ENCODE measurements at regions not wholly inside any gene's neighbourhood (a gene's known extent, or its start where the extent isn't known, plus 50 kb on each side); places are given as distances from the start of the nearest gene placed in this dataset.

GRCh38 chr20:7657569-7657968 lies 282.7 kb downstream of the HAO1 start:
- H3K4me3 ChIP-seq: no peak overlapping the region
- no peak overlapping the region for H3K9ac ChIP-seq (ENCODE audit: insufficient read depth in 1 of 2, low read length in 2 of 2)

GRCh38 chr20:7660165-7660564 lies 280.1 kb downstream of the HAO1 start:
- Histone ChIP-seq H3K9me3 (ENCODE audit: control insufficient read depth in 4 of 4, insufficient read depth in 3 of 4, low read length in 3 of 4) (no peaks in the 10 kb centered on the region), H3K9ac (ENCODE audit: insufficient read depth in 1 of 2, low read length in 2 of 2) (no peak overlapping the region), H3K27me3 (ENCODE audit: control insufficient read depth in 3 of 3, insufficient read depth in 3 of 3, low read length in 2 of 3) (no peaks in the 10 kb centered on the region), H3K36me3 (ENCODE audit: control insufficient read depth in 4 of 4, insufficient read depth in 4 of 4, low read length in 4 of 4) (no peaks in the 10 kb centered on the region), H3K4me3 (no peak overlapping the region), H3K27ac (ENCODE audit: low read depth in 1 of 2, low read length in 1 of 2) (no peak overlapping the region), H3K4me1 (ENCODE audit: control insufficient read depth in 5 of 5, insufficient read depth in 5 of 5, low read length in 5 of 5) (no peaks in the 10 kb centered on the region)
- WGBS, 2 donors: 86 to 91% methylated on average over 3 of the region's 3 CpGs
- TF ChIP-seq CTCF (IDR thresholded peaks at IDR 0.05; ENCODE audit: control extremely low read depth, extremely low read depth): no peak
- no peak for DNase-seq
- ATAC-seq (ENCODE audit: insufficient read depth, low FRiP score): no peak

More at GRCh38 chr20:7657569-7657968, 282.7 kb downstream of the HAO1 start:
- no peaks in the 10 kb centered on the region for H3K36me3 ChIP-seq (ENCODE audit: control insufficient read depth in 4 of 4, insufficient read depth in 4 of 4, low read length in 4 of 4)
- no peak for DNase-seq
- 87 to 88% methylated on average over 2 of the region's 2 CpGs for WGBS, 2 donors
- TF ChIP-seq CTCF (IDR thresholded peaks at IDR 0.05; ENCODE audit: control extremely low read depth, extremely low read depth): no peak
- no peak for ATAC-seq (ENCODE audit: insufficient read depth, low FRiP score)
- H3K9me3 ChIP-seq (ENCODE audit: control insufficient read depth in 4 of 4, insufficient read depth in 3 of 4, low read length in 3 of 4): no peaks in the 10 kb centered on the region
- no peaks in the 10 kb centered on the region for H3K27me3 ChIP-seq (ENCODE audit: control insufficient read depth in 3 of 3, insufficient read depth in 3 of 3, low read length in 2 of 3)
- H3K4me1 ChIP-seq (ENCODE audit: control insufficient read depth in 5 of 5, insufficient read depth in 5 of 5, low read length in 5 of 5): no peaks in the 10 kb centered on the region
- H3K27ac ChIP-seq (ENCODE audit: low read depth in 1 of 2, low read length in 1 of 2): no peak overlapping the region

- no peak overlapping the region for H3K27ac ChIP-seq (ENCODE audit: low read depth in 1 of 2, low read length in 1 of 2)
- no peak overlapping the region for H3K9ac ChIP-seq (ENCODE audit: insufficient read depth in 1 of 2, low read length in 2 of 2)
- DNase-seq (no peak), ATAC-seq (ENCODE audit: insufficient read depth, low FRiP score) (no peak)
- no peak for TF ChIP-seq CTCF (IDR thresholded peaks at IDR 0.05; ENCODE audit: control extremely low read depth, extremely low read depth)
- H3K4me3 ChIP-seq: no peak overlapping the region
- H3K4me1 ChIP-seq (ENCODE audit: control insufficient read depth in 5 of 5, insufficient read depth in 5 of 5, low read length in 5 of 5): no peaks in the 10 kb centered on the region
- no peaks in the 10 kb centered on the region for H3K27me3 ChIP-seq (ENCODE audit: control insufficient read depth in 3 of 3, insufficient read depth in 3 of 3, low read length in 2 of 3)
- no peaks in the 10 kb centered on the region for H3K36me3 ChIP-seq (ENCODE audit: control insufficient read depth in 4 of 4, insufficient read depth in 4 of 4, low read length in 4 of 4)
- no peaks in the 10 kb centered on the region for H3K9me3 ChIP-seq (ENCODE audit: control insufficient read depth in 4 of 4, insufficient read depth in 3 of 4, low read length in 3 of 4)
- WGBS, 2 donors: 22 to 25% methylated on average over 2 of the region's 2 CpGs
Observed at GRCh38 chr20:7665376-7665775, 274.9 kb downstream of the HAO1 start.

GRCh38 chr20:7667194-7667593 lies 273.1 kb downstream of the HAO1 start:
- no peak for ATAC-seq (ENCODE audit: insufficient read depth, low FRiP score)
- no peak overlapping the region for H3K4me3 ChIP-seq
- H3K9ac ChIP-seq (ENCODE audit: insufficient read depth in 1 of 2, low read length in 2 of 2): no peak overlapping the region
- no peaks in the 10 kb centered on the region for H3K4me1 ChIP-seq (ENCODE audit: control insufficient read depth in 5 of 5, insufficient read depth in 5 of 5, low read length in 5 of 5)
- no peaks in the 10 kb centered on the region for H3K36me3 ChIP-seq (ENCODE audit: control insufficient read depth in 4 of 4, insufficient read depth in 4 of 4, low read length in 4 of 4)
- no peak for TF ChIP-seq CTCF (IDR thresholded peaks at IDR 0.05; ENCODE audit: control extremely low read depth, extremely low read depth)
- no peak for DNase-seq
- H3K9me3 ChIP-seq (ENCODE audit: control insufficient read depth in 4 of 4, insufficient read depth in 3 of 4, low read length in 3 of 4): no peaks in the 10 kb centered on the region
- 71 to 74% methylated on average over 4 of the region's 4 CpGs for WGBS, 2 donors
- H3K27ac ChIP-seq (ENCODE audit: low read depth in 1 of 2, low read length in 1 of 2): no peak overlapping the region
- no peaks in the 10 kb centered on the region for H3K27me3 ChIP-seq (ENCODE audit: control insufficient read depth in 3 of 3, insufficient read depth in 3 of 3, low read length in 2 of 3)

Data from lung (tissue), 11 donors.